GM18867 (cell line): ENCODE measurements at regions not wholly inside any gene's neighbourhood (a gene's known extent, or its start where the extent isn't known, plus 50 kb on each side); places are given as distances from the start of the nearest gene placed in this dataset.
"Not testable (repeated sequence)": the region's sequence is repeated elsewhere in the genome, so short reads cannot be mapped to it uniquely, and the experiment has no call there.

Source experiments
- ATAC-seq: cut with Tn5 transposase; IDR thresholded peaks from one replicate; pipeline ENCODE4 v1.9.1; 2021; ENCODE audit warnings: mild to moderate bottlenecking, moderate library complexity; ENCODE audit not compliant: unreplicated experiment

DNA sequence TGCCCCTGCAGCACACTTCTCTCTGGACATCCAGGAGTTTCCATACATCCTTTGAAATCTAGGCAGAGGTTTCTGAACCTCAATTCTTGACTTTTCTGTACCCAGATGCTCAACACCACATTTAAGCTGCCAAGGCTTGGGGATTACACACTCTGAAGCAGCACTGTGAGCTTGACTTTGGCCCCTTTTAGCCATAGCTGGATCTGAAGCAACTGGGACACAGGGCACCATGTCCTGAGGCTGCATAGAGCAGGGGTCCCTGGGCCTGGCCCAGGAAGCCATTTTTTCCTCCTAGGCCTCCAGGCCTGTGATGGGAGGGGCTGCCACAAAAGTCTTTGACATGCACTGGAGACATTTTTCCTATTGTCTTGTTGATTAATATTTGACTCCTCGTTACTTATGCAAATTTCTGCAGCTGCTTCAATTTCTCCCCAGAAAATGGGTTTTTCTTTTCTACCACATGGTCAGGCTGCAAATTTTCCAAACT lies 694.0 kb downstream of the DIPK2A start:
- no peak for ATAC-seq

DNA sequence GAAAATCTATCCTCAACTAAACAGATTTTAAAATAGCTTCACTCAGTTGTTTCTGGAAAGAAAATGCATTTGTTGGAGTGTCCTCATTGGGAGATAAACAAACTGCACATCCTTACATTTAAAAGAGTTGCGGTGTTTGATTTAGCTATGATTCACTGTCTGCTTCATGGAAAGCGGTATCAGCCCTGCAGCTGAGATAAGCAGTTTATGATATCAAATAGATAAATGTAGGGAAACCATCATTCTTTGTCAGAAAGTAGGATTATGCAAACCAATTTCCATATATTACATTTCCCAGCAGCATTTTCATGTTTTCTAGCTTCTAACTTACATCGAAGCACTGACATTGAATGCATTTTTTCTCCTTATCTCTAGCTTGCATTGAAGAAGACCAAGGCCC lies 698.9 kb downstream of the DIPK2A start:
- no peak for ATAC-seq

DNA sequence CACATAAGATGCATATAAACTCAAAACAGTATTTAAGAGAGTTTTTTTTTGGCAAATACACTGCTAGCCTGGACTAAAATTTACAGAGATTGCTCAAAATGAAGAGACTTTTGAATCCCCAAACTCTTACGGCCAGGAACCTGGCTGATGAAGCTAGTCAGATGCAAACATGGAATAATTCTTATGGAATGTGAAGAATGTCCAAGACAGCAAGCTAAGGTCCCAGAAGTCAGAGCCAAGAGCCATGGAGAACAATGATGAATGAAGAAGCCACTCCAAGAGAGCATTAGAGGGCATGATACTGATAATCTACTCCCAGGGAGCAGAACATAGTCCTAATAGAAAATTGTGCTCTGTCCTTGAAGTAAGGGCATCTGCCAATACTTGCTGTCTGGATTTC lies 705.5 kb downstream of the DIPK2A start:
- no peak for ATAC-seq

DNA sequence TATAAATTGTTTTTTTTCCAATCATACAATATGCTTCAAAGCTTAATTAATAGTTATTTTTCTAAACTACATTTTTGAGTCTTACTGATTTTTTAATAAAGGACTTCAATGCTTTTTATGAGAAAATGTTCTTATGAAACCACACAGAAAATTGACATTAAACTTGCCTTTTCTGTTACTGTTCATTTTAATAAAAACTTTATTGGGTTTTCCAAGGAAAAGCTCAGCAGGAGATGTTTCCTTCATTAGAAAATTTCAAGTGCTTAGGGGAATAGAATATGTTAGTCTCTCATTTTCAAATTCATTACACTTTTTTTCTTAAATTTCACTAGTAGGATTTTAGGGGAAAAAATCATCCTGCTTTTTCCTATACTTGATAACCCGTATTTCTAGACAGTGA lies 711.4 kb downstream of the DIPK2A start:
- ATAC-seq, result no peak

DNA sequence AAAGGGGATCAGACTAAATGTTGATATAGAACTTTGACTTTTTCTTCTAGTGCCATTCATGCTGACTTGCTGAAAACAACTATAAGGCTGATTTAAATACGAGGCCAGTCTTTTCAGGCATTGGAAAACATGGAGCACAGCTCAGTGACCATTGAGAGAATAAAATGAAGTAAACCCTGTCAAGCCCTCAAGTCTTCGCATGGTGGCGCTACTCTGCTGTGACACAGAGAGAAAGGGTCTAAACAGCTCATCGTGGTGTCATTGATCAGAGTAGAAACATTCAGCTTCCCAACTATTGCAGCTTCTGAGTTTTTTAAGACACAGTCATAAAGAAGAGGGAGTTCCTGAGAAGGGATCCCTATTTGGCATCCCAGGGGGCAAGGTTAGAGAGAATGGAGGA lies 716.2 kb downstream of the DIPK2A start:
- ATAC-seq, result peak; percentile 45

DNA sequence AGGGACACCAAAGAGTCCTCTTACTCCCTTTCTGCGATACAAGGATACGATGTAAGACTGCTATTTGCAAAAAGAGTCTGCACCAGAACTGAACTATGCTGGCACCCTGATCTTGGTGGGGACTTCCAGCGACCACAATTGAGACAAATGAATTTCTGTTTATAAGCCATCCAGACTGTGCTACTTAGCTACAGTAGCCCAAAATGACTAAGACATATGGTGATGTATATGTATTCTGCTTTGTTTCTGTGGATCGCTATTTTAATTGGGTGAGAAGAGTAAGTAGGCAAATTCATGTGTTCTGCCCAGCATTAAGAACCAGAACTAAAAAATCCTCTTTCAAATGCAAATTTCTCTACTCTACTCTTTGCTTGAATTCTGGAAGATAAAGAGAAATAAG lies 720.9 kb downstream of the DIPK2A start:
- ATAC-seq, result no peak

DNA sequence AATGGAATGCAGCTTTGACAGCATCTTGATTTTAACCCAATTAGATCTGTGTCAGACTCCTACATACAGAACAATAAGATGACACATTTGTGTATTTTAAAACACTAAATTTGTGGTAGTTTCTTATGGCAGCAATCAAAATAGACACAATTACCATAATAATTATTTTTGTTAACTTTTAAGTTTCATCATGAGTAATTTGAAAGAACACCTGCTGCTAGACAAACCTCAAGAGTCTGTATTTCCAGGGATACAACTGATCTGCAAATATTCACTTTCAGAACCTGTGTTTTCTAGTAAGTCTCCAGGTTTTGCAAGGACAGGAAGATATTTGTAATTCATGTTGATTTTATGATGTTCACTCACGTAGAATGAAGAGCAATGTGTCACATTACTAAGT lies 736.8 kb downstream of the DIPK2A start:
- ATAC-seq, result no peak

DNA sequence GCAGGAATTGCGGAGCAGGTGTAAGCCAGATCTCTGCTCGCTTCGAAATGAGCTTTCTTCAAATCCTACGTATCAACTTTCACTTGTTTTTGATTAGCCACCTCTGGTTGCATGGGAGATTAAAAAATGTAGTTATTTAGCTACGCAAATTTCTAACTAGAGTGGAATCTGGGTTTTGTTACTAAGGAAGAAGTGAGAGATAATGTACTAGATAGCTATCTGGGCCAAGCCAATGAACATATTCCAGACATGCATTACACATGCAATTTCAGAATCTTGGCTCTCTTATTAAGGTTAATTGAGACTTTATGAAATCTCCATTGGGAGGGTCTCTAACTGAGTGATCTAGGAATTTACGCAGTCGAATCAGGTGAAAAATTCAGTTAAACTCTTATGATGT lies 765.7 kb downstream of the DIPK2A start:
- ATAC-seq, result no peak

DNA sequence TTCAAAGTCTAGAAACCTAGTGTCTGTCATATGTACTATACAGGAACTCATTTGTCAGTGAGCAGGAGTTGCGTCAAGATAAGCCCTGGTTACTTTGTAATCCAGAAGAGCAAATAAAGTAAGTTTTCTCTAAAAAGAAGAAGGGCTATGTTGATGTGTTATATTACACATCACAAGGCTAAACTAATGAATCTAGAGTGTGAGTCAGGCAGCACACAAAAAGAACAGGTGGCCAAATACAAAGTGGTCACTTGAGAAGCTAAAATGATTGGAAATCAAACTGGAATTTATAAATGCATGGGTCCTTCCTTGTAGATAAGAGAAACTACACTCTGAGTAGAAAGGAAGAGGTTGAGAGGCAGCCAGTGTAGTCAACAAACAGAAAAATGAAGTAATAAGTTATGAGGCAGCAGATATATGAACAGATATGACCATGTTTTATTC lies 771.6 kb downstream of the DIPK2A start:
- no peak for ATAC-seq

DNA sequence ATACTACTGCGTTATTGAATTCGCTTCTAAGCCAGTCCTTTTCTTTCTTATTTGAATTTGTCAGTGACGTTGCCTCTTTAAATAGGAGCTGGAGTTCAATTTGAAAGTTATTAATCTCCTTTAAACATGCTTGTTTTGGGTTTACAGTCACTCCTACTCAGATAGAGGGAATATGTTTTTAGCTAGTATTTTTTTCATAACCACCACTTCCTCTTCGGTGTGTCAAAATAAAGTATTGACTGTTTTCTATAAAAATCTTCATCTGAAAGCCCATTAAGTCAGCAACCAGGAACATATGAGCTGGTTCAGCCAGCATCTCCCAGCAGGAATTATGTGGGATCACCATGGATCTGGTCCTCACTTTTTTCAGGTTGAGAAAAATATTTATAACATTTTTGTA lies 772.9 kb downstream of the DIPK2A start:
- ATAC-seq, result no peak

DNA sequence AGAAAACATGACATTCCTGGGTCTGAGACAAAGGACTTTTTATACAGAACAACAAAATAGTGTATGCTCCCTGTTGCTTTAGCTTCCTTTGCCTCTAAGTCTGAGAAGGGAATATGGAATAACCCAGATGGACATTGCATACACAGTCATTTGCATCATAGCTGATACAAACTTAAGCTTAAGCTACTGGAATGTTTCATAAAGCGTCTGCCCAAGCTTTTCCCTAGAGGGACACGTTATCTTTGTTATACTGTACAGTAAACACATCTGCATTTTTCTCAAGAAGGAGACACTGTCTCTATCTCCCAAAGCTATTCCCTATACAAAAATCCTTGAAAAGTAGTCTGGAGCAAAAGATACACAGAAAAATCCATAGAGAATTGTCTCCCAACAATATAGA lies 775.0 kb downstream of the DIPK2A start:
- ATAC-seq, result no peak

DNA sequence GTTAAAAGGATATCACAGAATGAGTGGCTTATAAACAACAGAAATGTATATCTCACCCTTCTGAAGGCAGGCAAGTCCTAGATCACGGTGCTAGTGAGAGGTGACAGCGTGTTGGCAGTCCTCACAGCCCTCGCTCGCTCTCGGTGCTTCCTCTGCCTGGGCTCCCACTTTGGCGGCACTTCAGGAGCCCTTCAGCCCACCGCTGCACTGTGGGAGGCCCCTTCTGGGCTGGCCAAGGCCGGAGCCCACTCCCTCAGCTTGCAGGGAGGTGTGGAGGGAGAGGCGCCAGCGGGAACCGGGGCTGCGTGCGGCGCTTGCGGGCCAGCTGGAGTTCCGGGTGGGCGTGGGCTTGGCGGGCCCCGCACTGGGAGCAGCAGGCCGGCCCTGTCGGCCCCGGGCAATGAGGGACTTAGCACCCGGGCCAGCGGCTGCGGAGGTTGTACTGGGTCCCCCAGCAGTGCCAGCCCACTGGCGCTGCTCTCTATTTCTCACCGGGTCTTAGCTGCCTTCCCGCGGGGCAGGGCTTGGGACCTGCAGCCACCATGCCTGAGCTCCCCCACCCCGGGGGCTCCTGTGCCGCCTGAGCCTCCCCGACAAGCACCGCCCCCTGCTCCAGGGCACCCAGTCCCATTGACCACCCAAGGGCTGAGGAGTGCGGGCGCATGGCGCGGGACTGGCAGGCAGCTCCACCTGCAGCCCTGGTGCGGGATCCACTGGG lies 778.1 kb downstream of the DIPK2A start:
- not testable (repeated sequence) for ATAC-seq

DNA sequence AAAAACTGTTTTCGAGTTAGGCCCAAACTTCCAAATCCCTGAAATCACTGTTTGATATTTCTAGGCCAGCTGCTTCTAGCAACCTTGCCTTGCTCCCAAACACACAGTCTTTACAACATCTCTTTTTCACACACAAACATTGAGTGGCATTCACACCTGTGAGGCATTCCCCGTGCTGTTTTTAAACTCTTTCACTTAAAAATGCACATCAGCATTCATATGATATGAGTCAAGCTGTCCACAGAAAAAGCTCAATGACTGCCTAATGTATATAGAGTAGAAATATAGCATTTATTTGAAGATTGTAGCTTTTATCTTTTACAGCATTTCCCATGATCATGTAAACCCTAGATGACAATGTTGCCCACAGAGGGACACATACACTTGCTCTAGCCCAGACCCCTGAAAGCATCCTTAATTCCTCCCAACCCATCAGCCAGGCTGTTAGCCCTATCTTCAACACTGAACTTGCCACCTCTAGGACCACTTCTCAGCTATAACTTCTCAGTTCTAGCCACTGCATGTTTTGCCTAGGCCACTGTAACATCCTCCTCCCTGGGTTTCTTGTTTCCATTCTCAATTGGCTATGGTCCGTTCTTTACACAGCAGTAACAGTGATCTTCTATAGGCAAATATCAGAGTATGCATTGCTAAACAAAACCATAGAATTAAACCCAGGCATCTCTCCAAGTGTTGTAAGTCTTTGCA lies 782.6 kb downstream of the DIPK2A start:
- ATAC-seq, result no peak

DNA sequence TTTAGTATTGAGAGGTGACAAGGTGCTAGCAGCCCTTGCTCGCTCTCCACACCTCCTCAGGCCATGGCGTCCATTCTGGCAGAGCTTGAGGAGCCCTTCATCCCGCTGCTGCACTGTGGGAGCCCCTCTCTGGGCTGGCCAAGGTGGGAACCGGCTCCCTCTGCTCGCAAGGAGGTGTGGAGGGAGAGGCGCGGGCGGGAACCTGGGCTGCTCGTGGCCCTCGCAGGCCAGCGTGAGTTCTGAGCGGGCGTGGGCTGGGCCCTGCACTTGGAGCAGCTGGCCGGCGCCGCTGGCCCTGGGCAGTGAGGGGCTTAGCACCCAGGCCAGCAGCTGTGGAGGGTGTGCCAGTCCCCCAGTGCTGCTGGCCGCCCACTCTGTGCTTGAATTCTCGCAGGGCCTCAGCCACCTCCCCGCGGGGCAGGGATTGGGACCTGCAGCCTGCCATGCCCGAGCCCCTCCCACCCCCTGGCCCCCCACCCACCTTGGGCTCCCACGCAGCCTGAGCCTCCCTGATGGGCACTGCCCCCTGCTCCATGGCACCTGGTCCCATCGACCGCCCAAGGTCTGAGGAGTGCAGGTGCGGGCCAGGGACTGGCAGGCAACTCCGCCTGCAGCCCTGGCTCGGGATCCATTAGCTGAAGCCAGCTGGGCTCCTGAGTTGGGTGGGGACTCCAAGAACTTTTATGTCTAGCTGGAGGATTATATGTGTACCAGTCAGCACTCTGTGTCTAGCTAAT lies 785.2 kb downstream of the DIPK2A start:
- ATAC-seq, result no peak

DNA sequence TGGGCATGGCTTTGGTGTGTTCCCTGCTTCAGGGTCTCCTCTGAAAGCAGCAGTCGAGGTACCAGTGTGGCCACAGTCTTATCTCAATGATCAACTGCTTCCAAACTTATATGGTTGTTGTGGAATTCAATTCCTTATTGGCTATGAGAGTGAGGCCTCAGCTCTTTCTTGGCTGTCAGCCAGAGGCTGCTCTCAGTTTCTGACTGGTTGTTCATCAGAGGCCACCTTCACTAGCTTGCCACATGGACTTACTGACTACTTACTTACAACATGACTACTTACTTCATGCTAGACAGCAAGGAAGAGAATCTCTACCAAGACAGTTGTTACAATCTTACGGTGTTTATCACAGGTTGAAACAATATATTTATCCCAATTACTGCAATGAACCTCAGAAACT lies 789.2 kb downstream of the DIPK2A start:
- peak; percentile 33 for ATAC-seq

DNA sequence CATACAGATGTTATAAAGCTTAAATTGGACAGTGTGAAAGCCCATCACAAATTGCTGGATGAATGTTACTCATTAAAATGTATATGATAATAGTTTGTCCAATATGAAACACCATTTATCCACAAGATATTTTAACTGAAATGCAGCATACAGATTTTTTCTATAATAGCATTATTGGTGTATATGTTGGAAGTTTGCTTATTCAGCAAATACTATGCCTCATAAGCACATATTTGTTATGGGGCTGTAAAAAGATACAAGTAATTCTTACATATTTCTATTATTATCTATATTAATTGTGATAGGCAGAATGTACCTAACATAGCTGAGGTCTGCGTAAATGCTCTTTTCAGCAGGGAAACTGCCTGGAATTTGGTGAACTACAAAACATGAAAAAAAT lies 790.5 kb downstream of the DIPK2A start:
- no peak for ATAC-seq

DNA sequence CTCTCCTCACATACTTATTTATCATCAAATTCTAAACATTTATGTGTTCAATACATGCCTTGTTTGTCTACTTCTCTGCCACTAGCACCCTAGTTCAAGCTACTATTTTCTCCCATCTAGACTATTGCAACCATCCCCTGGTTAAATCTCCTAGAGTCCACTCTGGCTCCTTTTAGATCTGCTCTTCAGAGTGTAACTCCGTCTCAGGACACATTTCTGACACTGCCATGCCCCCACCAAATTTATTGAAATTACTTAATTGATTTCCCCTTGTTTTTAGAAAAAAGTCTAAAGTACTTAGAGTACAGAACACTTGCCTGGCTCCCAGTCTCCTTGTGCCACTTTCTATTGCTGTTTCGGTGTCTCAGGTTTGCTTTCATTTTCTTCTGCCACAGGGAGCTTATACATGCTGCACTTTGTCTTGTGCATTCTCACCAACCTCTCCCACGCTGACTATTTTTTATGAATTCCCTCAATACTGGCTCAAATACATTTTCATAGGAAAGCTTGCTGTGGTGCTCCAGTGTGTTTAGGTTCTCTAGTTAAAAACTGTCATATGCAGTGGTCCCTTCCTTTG lies 792.3 kb downstream of the DIPK2A start:
- peak; percentile 99 for ATAC-seq

DNA sequence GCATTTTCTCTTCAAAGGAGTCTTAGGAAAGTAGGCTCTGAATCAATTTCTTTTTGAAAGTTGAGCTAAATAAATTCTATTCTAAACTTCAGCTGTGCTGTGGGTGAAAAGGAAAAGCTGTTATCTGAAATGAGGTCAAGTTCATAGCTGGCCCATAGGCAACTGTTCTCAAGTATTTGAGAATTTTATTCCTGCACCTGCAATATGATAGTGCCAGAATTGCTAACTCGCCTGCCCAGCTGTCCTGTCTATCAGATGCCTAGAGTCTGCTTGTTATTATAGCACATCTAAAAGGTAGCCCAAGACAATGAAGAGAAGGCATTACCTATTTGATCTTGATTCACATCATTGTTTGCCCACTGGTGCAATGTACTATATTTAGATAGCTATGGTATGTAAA lies 798.7 kb downstream of the DIPK2A start:
- ATAC-seq, result no peak

DNA sequence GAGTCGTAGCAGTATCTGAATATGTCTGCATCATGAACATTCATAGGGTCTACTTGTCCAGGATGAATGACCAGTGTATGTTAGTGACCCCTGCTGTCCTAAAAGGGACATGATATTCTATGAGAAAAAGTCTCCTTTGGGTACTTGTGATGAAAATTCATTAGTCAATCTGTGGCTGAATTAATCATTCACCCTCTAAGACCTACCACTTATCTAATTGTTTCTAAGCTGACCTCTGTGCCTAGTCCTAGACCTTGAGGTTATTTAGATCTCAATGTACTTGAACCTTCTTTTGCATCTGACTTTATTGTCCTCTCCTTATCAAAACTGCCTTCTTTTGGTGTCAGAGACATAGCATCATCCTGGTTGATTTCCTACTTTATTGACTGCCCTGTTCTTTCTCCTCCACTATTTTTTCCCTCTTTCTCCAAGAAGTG lies 799.3 kb downstream of the DIPK2A start:
- ATAC-seq, result peak; percentile 84

DNA sequence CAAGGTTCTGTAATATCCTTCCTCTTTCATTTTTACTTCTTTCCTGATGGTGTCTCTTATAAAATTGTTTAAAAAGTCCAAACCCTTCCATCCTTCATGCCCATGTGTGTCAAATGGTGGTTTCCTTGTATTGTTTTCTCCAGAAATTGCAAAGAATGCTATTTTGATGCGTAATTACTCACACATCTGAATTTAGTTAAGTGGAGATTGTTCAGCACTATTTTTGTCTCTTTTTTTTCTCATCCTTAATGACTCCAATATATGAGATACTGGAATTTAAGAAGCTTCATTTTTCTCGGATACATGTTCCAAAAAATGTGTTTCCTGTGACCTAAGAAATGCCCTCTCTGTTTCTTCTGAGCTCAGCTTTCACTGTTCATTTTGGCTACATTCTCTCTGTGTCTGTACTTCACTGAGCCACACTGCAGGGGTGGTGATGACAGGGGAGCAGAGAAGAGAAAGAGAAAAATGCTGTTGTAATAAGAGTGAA lies 799.8 kb downstream of the DIPK2A start:
- no peak for ATAC-seq

DNA sequence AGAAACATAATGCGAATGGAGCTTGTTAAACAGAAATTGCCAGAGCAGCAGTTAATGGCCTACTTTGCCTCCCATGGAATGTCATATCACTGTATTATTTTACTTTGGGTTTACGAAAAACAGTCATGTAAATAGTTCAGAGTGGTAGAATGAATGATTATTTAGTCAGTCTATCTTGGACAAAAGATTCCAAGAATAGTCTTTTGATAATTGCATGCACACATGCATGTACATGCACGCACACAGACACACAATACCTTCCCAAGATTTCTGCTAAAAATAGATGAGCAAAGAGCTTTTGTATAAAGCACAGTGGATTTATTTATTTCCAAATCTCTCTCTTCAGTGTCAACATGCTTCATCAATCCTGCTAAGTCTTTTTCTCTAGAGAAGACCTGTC lies 800.7 kb downstream of the DIPK2A start:
- no peak for ATAC-seq
